ENCODE measurements at regions not wholly inside any gene's neighbourhood (a gene's known extent, or its start where the extent isn't known, plus 50 kb on each side); places are given as distances from the start of the nearest gene placed in this dataset.

DNA sequence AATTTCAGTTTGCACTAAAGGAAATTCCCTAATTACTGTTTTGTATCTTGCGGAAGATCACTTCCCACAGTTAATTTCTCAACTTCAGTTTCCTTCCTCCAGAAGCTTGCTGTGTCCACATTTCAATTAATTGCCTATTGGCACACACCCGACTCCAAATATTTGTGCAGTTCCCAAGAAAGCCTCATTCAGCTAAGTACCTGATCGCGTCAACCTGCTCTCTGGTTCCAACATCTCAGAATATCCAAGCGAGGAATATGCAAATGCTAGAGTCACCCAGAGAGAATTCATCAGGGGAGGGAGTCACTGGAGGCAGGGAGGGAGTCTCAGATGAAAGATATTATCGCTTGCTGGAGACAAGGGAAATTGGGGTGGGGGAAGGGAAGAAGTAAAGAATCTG lies 351.3 kb downstream of the RRAGC start:
- Histone ChIP-seq H3K4me1 (peaks cover 2 to 36% (median 7%) of the 10 kb centered on the region in 3 donors), H3K36me3 (no peaks in the 10 kb centered on the region), H3K4me3 (no peak overlapping the region), H3K27me3 (peaks cover 0 to 34% (median 0%) of the 10 kb centered on the region in 4 donors), H3K27ac (no peak overlapping the region), H3K9me3 (no peaks in the 10 kb centered on the region)
- no peak for DNase-seq
- TF ChIP-seq, protein P1, sequence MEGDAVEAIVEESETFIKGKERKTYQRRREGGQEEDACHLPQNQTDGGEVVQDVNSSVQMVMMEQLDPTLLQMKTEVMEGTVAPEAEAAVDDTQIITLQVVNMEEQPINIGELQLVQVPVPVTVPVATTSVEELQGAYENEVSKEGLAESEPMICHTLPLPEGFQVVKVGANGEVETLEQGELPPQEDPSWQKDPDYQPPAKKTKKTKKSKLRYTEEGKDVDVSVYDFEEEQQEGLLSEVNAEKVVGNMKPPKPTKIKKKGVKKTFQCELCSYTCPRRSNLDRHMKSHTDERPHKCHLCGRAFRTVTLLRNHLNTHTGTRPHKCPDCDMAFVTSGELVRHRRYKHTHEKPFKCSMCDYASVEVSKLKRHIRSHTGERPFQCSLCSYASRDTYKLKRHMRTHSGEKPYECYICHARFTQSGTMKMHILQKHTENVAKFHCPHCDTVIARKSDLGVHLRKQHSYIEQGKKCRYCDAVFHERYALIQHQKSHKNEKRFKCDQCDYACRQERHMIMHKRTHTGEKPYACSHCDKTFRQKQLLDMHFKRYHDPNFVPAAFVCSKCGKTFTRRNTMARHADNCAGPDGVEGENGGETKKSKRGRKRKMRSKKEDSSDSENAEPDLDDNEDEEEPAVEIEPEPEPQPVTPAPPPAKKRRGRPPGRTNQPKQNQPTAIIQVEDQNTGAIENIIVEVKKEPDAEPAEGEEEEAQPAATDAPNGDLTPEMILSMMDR (IDR thresholded peaks at IDR 0.05) = no peak
- no peak for TF ChIP-seq POLR2A (IDR thresholded peaks at IDR 0.05)
- intact Hi-C loops (cut with DNase I) = no loop called here
- WGBS, 2 donors = 20% methylated on average over 6 of the region's 6 CpGs

DNA sequence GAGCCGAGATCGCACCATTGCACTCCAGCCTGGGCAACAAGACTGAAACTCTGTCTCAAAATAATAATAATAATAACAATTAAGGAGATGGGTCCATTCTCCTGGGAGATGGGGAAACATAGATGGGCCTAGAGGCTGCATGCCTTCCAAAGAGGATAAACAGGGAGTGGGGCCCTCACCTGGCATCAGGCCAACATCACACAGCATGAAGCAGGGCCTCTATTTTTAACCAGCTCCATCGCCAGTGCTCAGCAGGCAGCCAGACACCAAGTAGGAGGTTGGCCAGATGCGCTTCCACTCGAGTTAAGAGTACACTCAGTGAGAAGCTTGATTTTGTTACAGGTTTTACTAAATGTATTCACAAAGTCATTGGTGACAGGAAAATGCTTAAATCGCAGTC lies 352.0 kb downstream of the RRAGC start:
- 73 to 84% methylated on average over 6 of the region's 6 CpGs for WGBS, 2 donors
- TF ChIP-seq, protein P1 (IDR thresholded peaks at IDR 0.05) = no peak
- TF ChIP-seq POLR2A (IDR thresholded peaks at IDR 0.05) = no peak
- DNase-seq = no peak
- no peaks in the 10 kb centered on the region for H3K36me3 ChIP-seq
- peaks cover 0 to 39% (median 0%) of the 10 kb centered on the region in 4 donors for H3K27me3 ChIP-seq
- peaks cover 2 to 29% (median 7%) of the 10 kb centered on the region in 3 donors for H3K4me1 ChIP-seq
- intact Hi-C loops (cut with DNase I) = no loop called here
- H3K9me3 ChIP-seq = no peaks in the 10 kb centered on the region
- no peak overlapping the region for H3K27ac ChIP-seq
- no peak overlapping the region for H3K4me3 ChIP-seq

DNA sequence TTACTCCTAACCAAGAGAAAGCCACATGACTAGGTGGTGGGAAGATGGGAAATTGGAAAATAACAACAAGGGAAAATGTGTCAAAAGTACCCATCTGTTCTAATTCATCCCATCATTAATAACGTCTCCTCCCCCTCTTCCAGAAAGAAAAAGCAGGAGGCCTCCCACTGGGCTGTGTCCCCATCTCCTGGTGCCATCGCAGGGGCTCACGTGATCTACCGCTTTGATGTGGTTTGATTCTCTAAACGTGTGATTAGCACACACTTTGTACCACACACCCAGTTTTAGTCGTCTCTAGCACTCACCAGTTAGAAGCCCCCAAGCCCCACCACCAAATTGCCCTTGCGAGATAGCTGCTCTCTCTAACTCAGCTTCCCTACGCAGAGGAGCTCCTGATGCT lies 353.6 kb downstream of the RRAGC start:
- TF ChIP-seq POLR2A (IDR thresholded peaks at IDR 0.05) = no peak
- TF ChIP-seq, protein P1 (IDR thresholded peaks at IDR 0.05) = no peak
- Histone ChIP-seq H3K36me3 (no peaks in the 10 kb centered on the region), H3K9me3 (no peaks in the 10 kb centered on the region), H3K4me3 (no peak overlapping the region), H3K27ac (no peak overlapping the region), H3K27me3 (peaks cover 0 to 39% (median 0%) of the 10 kb centered on the region in 4 donors), H3K4me1 (peaks cover 0 to 13% (median 0%) of the 10 kb centered on the region in 3 donors)
- WGBS, 2 donors = 70 to 74% methylated on average over 8 of the region's 8 CpGs
- intact Hi-C loops (cut with DNase I) = no loop called here
- no peak for DNase-seq

DNA sequence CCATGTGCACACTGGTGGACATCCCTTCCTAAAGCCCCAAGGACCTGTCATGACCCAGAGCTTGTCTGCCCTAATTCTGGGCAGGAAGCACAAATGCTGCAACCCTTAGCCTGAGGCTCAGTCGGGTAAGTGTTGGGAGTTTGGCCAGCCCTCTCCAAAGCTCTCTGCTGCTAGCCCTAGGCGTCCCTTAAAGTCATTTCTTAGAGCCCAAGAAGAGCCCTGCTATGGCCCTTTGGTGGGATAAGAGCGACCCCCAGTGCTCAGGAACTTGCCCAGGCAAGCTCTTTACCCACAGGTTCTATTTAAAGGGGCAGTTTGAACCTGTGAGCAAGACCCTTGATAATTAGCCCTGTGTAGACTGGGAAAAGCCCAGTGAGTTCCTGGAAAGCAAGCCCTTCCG lies 356.8 kb downstream of the RRAGC start:
- 75% methylated on average over 2 of the region's 4 CpGs; no CpG with 5 or more reads in 1 of the 2 donors for WGBS, 2 donors
- no peak for DNase-seq
- H3K27ac ChIP-seq = no peak overlapping the region
- no peaks in the 10 kb centered on the region for H3K36me3 ChIP-seq
- peaks cover 0 to 32% (median 0%) of the 10 kb centered on the region in 4 donors for H3K27me3 ChIP-seq
- TF ChIP-seq, protein P1 (IDR thresholded peaks at IDR 0.05) = no peak
- TF ChIP-seq POLR2A (IDR thresholded peaks at IDR 0.05) = no peak
- H3K4me3 ChIP-seq = no peak overlapping the region
- no peaks in the 10 kb centered on the region for H3K9me3 ChIP-seq
- intact Hi-C loops (cut with DNase I) = no loop called here
- H3K4me1 ChIP-seq = peaks cover 0 to 3% (median 0%) of the 10 kb centered on the region in 3 donors

DNA sequence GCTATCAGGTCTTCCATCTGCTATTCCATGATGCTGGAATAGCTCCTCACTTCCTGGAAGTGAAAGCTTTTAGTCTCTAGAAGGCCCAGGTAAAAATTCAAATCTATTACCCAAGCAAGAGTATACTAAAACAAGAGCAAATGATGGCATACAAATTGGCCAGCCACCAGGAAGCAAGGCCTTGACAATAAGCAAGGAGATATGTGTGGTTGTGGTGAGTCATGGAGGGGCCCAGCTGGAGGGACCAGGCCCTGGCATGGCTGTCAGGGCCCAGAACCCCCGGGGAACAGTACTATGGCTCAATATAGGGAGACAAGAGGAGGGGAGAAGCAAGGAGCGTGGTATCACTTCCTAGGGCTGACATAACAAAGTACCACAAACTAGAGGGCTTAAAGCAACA lies 358.7 kb downstream of the RRAGC start:
- TF ChIP-seq, protein P1 (IDR thresholded peaks at IDR 0.05) = no peak
- TF ChIP-seq POLR2A (IDR thresholded peaks at IDR 0.05) = no peak
- H3K27ac ChIP-seq = no peak overlapping the region
- no peak overlapping the region for H3K4me3 ChIP-seq
- H3K27me3 ChIP-seq = peaks cover 0 to 28% (median 0%) of the 10 kb centered on the region in 4 donors
- 64 to 100% methylated on average over 1 to 2 of the region's 2 CpGs for WGBS, 2 donors
- H3K36me3 ChIP-seq = no peaks in the 10 kb centered on the region
- intact Hi-C loops (cut with DNase I) = no loop called here
- no peak for DNase-seq
- no peaks in the 10 kb centered on the region for H3K9me3 ChIP-seq
- H3K4me1 ChIP-seq = no peaks in the 10 kb centered on the region
